HEK293 (cell line): ENCODE measurements at regions not wholly inside any gene's neighbourhood (a gene's known extent, or its start where the extent isn't known, plus 50 kb on each side); places are given as distances from the start of the nearest gene placed in this dataset.

Experiments used
- CTCF ChIA-PET: fragments of 350-600 bp; formaldehyde crosslinking; extraction: SDS; loops from one replicate; lab custom pipeline; 2021; ENCODE audit warnings: antibody characterized with exemption; lab: Yijun Ruan, JAX
- POLR2A ChIA-PET: fragments of 300-600 bp; formaldehyde crosslinking; extraction: SDS; loops from one replicate; lab custom pipeline; 2020; ENCODE audit warnings: antibody characterized with exemption, inconsistent platforms; lab: Yijun Ruan, JAX
- H3K27ac ChIP-seq: fragments of 200-500 bp; sonication (Bioruptor generic); 2 replicates; pipeline ENCODE4 v1.5.1; 2014; ENCODE audit warnings: low read depth, low read length, control low read depth, inconsistent platforms; ENCODE audit errors: extremely low read depth
- H3K36me3 ChIP-seq, 2 experiments: fragments of 200-500 bp in 1 of 2; sonication (Bioruptor generic) in 1 of 2; 1 replicate in 1 of 2; 2 replicates in 1 of 2; pipeline ENCODE4 v1.5.1; 2014 to 2017; ENCODE audit warnings: inconsistent platforms in 2 of 2, low read length in 2 of 2; ENCODE audit not compliant: control insufficient read depth in 2 of 2, insufficient read depth in 1 of 2
- H3K4me1 ChIP-seq: fragments of 200-500 bp; sonication (Bioruptor generic); 2 replicates; pipeline ENCODE4 v1.5.1; 2014; ENCODE audit warnings: mild to moderate bottlenecking, low read length, inconsistent platforms; ENCODE audit not compliant: control insufficient read depth, insufficient read depth
- H3K4me3 ChIP-seq: 2 replicates; pipeline ENCODE4 v1.5.1; 2011; ENCODE audit warnings: low read depth, mild to moderate bottlenecking, control low read depth, low read length, moderate library complexity
- H3K9me3 ChIP-seq: fragments of 200-500 bp; sonication (Bioruptor generic); 2 replicates; pipeline ENCODE4 v1.5.1; 2014; ENCODE audit warnings: low read depth, low read length, inconsistent platforms; ENCODE audit not compliant: control insufficient read depth, insufficient read depth
- MEIS1 ChIP-seq: sonication (generic); formaldehyde crosslinking; IDR thresholded peaks from 2 replicates; pipeline ENCODE4 v1.8.1; 2022; ENCODE audit warnings: missing genetic modification reagents, mild to moderate bottlenecking, borderline replicate concordance
- OSR2 ChIP-seq: fragments of 450-650 bp; formaldehyde crosslinking; IDR thresholded peaks from 2 replicates; pipeline ENCODE4 v1.5.1; 2016; ENCODE audit warnings: missing biosample characterization, missing genetic modification characterization
- RBAK ChIP-seq: fragments of 450-650 bp; formaldehyde crosslinking; IDR thresholded peaks from 2 replicates; pipeline ENCODE4 v1.5.1; 2016; ENCODE audit warnings: missing biosample characterization, missing genetic modification characterization
- ZBTB1 ChIP-seq: fragments of 450-650 bp; formaldehyde crosslinking; IDR thresholded peaks from 2 replicates; pipeline ENCODE4 v1.5.1; 2016; ENCODE audit warnings: missing biosample characterization, missing genetic modification characterization
- ZFP41 ChIP-seq: fragments of 450-650 bp; formaldehyde crosslinking; IDR thresholded peaks from 2 replicates; pipeline ENCODE4 v1.5.1; 2016; ENCODE audit warnings: missing biosample characterization, missing genetic modification characterization, borderline replicate concordance
- ZFP69B ChIP-seq: fragments of 450-650 bp; formaldehyde crosslinking; IDR thresholded peaks from 2 replicates; pipeline ENCODE4 v1.5.1; 2016; ENCODE audit warnings: missing biosample characterization, missing genetic modification characterization
- ZNF138 ChIP-seq: fragments of 450-650 bp; formaldehyde crosslinking; IDR thresholded peaks from 2 replicates; pipeline ENCODE4 v1.5.1; 2016; ENCODE audit warnings: missing biosample characterization, missing genetic modification characterization, borderline replicate concordance
- ZNF140 ChIP-seq: fragments of 450-650 bp; formaldehyde crosslinking; IDR thresholded peaks from 2 replicates; pipeline ENCODE4 v1.5.1; 2016; ENCODE audit warnings: missing biosample characterization, missing genetic modification characterization
- ZNF157 ChIP-seq: fragments of 450-650 bp; formaldehyde crosslinking; IDR thresholded peaks from 2 replicates; pipeline ENCODE4 v1.5.1; 2016; ENCODE audit warnings: missing biosample characterization, missing genetic modification characterization
- ZNF16 ChIP-seq: fragments of 450-650 bp; formaldehyde crosslinking; IDR thresholded peaks from 2 replicates; pipeline ENCODE4 v1.5.1; 2016; ENCODE audit warnings: low read depth, missing biosample characterization, missing genetic modification characterization
- ZNF214 ChIP-seq: fragments of 450-650 bp; formaldehyde crosslinking; IDR thresholded peaks from 2 replicates; pipeline ENCODE4 v1.5.1; 2017; ENCODE audit warnings: missing biosample characterization, mild to moderate bottlenecking, missing genetic modification characterization, borderline replicate concordance
- ZNF223 ChIP-seq: fragments of 450-650 bp; formaldehyde crosslinking; IDR thresholded peaks from 2 replicates; pipeline ENCODE4 v1.5.1; 2016; ENCODE audit warnings: missing biosample characterization, missing genetic modification characterization
- ZNF266 ChIP-seq: fragments of 450-650 bp; formaldehyde crosslinking; IDR thresholded peaks from 2 replicates; pipeline ENCODE4 v1.5.1; 2016; ENCODE audit warnings: missing biosample characterization, missing genetic modification characterization, low read depth
- ZNF354C ChIP-seq: fragments of 450-650 bp; formaldehyde crosslinking; IDR thresholded peaks from 2 replicates; pipeline ENCODE4 v1.5.1; 2016; ENCODE audit warnings: missing biosample characterization, missing genetic modification characterization, low read depth, borderline replicate concordance
- ZNF423 ChIP-seq: fragments of 450-650 bp; formaldehyde crosslinking; IDR thresholded peaks from 2 replicates; pipeline ENCODE4 v1.5.1; 2016; ENCODE audit warnings: missing biosample characterization, missing genetic modification characterization
- ZNF426 ChIP-seq: fragments of 450-650 bp; formaldehyde crosslinking; IDR thresholded peaks from 2 replicates; pipeline ENCODE4 v1.5.1; 2017; ENCODE audit warnings: missing biosample characterization, missing genetic modification characterization, mild to moderate bottlenecking, inconsistent platforms, moderate library complexity
- ZNF473 ChIP-seq: fragments of 450-650 bp; formaldehyde crosslinking; IDR thresholded peaks from 2 replicates; pipeline ENCODE4 v1.5.1; 2017; ENCODE audit warnings: missing biosample characterization, missing genetic modification characterization
- ZNF596 ChIP-seq: fragments of 450-650 bp; IDR thresholded peaks from 2 replicates; pipeline ENCODE4 v1.5.0; 2018; ENCODE audit warnings: missing biosample characterization, mild to moderate bottlenecking, missing genetic modification characterization, moderate library complexity
- ZNF654 ChIP-seq: fragments of 450-650 bp; formaldehyde crosslinking; IDR thresholded peaks from 2 replicates; pipeline ENCODE4 v1.5.1; 2016; ENCODE audit warnings: low read depth, missing biosample characterization, missing genetic modification characterization
- ZNF792 ChIP-seq: fragments of 450-650 bp; formaldehyde crosslinking; IDR thresholded peaks from 2 replicates; pipeline ENCODE4 v1.5.1; 2016; ENCODE audit warnings: missing biosample characterization, missing genetic modification characterization
- TF ChIP-seq, protein P1 (sequence below): fragments of 450-650 bp; formaldehyde crosslinking; IDR thresholded peaks from 2 replicates; pipeline ENCODE4 v1.5.1; 2017; ENCODE audit warnings: missing biosample characterization, missing genetic modification characterization
- TF ChIP-seq, protein P2 (sequence below): fragments of 450-650 bp; formaldehyde crosslinking; IDR thresholded peaks from 2 replicates; pipeline ENCODE4 v1.5.1; 2016; ENCODE audit warnings: missing biosample characterization, missing genetic modification characterization
- TF ChIP-seq, protein P3 (sequence below): fragments of 450-650 bp; formaldehyde crosslinking; IDR thresholded peaks from 2 replicates; pipeline ENCODE4 v1.5.1; 2016; ENCODE audit warnings: missing biosample characterization, missing genetic modification characterization, borderline replicate concordance

DNA sequence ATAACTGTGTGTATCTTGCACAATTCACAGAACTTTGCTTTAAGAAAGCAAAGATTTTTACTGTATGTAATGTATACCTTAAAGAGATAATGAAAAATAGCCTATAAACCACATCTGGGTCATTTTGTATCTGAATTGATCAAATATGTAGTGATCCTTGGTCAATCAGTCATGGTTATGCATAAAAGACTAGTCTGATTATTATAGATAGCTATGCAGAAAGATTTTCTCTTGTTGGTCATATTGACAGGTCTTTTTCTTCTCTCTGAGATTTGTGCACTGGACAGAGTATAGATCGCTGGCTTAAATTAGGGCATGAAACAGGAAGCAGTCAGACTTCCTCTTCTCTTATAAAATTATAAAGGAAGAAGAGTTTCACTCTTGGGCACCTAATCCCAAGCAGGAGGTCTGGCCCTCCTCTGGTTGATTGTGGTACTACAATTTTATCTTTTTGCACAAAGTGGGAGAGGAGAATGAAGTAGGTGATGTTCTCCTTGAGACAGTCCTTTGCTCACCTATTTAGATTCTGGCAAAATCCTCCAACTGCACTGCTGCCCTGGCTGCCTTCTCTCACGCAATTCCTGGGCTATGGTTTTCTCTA lies 380.9 kb upstream of the RGS17 start:
- TF ChIP-seq ZNF140 (tag by site-specific recombination), result no peak
- ChIA-PET POLR2A (no interaction called here), CTCF (interaction anchor here (0.7 to 2.5 kb wide), 5 partner anchors 17 to 961 kb away, joined by 3 to 12 read pairs (median 3); no protein-coding TSS in a partner anchor)
- H3K4me1 ChIP-seq, result no peaks in the 10 kb centered on the region
- no peak overlapping the region for H3K27ac ChIP-seq
- H3K4me3 ChIP-seq, result no peak overlapping the region
- no peaks in the 10 kb centered on the region for H3K36me3 ChIP-seq
- H3K9me3 ChIP-seq, result no peaks in the 10 kb centered on the region

DNA sequence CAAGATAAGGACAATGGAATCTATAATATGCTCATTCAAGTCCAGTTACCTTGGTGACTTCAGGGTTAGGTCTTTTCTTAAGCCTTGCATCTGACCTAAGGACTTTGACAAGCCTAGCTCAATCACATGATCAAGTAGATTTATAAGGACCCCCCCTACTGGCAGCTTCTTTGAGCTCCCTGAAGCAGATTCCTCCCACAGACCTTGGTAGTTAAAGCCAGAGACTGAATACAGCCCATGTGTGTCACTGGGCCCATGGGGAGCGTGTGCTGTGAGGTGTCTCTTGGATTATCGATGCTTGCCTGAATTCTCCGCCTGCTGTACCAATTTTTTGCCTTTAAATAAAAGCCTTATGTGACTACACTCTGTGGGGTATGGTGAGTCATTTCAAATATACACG lies 372.7 kb upstream of the RGS17 start:
- Histone ChIP-seq H3K4me1 (no peaks in the 10 kb centered on the region), H3K27ac (no peak overlapping the region), H3K36me3 (no peaks in the 10 kb centered on the region), H3K9me3 (no peaks in the 10 kb centered on the region), H3K4me3 (no peak overlapping the region)
- TF ChIP-seq ZNF596 (tag by site-specific recombination), result no peak
- POLR2A ChIA-PET, result no interaction called here
- CTCF ChIA-PET, result interaction anchor here (0.7 to 1.3 kb wide), 4 partner anchors 241 to 749 kb away, joined by 3 to 4 read pairs (median 3); no protein-coding TSS in a partner anchor

DNA sequence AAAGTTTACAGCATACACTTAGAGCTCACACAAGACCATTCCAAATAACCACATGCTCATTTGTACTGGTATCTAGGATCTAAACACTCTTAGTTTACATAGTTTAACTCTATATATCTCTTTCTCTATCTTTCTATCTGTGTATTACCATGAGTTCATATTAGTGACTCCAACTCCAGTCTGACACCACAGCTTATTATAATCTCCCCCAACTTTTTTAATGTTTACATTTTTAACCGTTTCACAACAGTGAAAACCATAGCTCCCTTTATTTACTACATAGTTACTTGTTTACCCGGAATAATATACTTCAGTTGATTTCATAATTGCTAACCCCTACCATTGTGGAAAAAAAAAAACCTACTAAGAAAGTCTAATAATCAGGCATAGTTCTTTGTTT lies 362.4 kb upstream of the RGS17 start:
- ChIA-PET CTCF (interaction anchor here (0.6 kb wide), 1 partner anchor 646 kb away, joined by 3 read pairs; no protein-coding TSS in a partner anchor), POLR2A (no interaction called here)
- TF ChIP-seq, protein P1, sequence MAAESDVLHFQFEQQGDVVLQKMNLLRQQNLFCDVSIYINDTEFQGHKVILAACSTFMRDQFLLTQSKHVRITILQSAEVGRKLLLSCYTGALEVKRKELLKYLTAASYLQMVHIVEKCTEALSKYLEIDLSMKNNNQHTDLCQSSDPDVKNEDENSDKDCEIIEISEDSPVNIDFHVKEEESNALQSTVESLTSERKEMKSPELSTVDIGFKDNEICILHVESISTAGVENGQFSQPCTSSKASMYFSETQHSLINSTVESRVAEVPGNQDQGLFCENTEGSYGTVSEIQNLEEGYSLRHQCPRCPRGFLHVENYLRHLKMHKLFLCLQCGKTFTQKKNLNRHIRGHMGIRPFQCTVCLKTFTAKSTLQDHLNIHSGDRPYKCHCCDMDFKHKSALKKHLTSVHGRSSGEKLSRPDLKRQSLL (tag by site-specific recombination), result no peak
- TF ChIP-seq RBAK (tag by site-specific recombination), result no peak
- TF ChIP-seq ZNF423 (tag by site-specific recombination), result no peak
- TF ChIP-seq ZNF138 (tag by site-specific recombination), result no peak
- TF ChIP-seq ZNF354C (tag by site-specific recombination), result no peak
- TF ChIP-seq ZFP69B (tag by site-specific recombination), result no peak
- TF ChIP-seq ZNF654, result no peak
- no peak for TF ChIP-seq ZNF214 (tag by site-specific recombination)
- TF ChIP-seq ZNF792 (tag by site-specific recombination), result no peak
- Histone ChIP-seq H3K36me3 (no peaks in the 10 kb centered on the region), H3K27ac (no peak overlapping the region), H3K4me3 (no peak overlapping the region), H3K9me3 (no peaks in the 10 kb centered on the region), H3K4me1 (no peaks in the 10 kb centered on the region)

DNA sequence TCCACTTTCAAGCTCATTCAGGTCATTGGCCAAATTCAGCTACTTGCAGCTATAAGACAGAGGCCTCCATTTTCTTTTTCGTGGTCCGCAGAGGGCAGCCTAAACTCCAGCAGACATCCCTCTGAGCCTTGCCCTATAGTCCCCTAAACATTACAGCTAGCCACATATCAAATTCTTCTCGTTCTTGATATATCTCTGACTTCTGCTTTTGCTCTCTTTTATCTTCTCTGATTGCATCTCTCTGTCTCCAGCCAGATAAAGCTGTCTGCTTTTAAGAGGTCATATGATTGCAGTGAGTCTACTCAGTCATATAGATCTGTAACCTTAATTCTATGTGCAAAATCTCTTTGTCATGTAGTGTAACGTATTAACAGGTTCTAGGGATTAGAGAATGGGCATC lies 358.4 kb upstream of the RGS17 start:
- Histone ChIP-seq H3K9me3 (no peaks in the 10 kb centered on the region), H3K36me3 (no peaks in the 10 kb centered on the region), H3K4me3 (no peak overlapping the region), H3K4me1 (no peaks in the 10 kb centered on the region), H3K27ac (no peak overlapping the region)
- CTCF ChIA-PET, result no interaction called here
- TF ChIP-seq ZNF157 (tag by site-specific recombination) (no peak), ZNF473 (tag by site-specific recombination) (no peak), ZNF138 (tag by site-specific recombination) (no peak), ZNF16 (tag by site-specific recombination) (no peak), ZNF223 (tag by site-specific recombination) (no peak), ZBTB1 (tag by site-specific recombination) (no peak), ZFP41 (no peak), ZNF266 (tag by site-specific recombination) (no peak), MEIS1 (no peak), OSR2 (tag by site-specific recombination) (no peak), ZNF426 (tag by site-specific recombination) (no peak)
- TF ChIP-seq, protein P2, sequence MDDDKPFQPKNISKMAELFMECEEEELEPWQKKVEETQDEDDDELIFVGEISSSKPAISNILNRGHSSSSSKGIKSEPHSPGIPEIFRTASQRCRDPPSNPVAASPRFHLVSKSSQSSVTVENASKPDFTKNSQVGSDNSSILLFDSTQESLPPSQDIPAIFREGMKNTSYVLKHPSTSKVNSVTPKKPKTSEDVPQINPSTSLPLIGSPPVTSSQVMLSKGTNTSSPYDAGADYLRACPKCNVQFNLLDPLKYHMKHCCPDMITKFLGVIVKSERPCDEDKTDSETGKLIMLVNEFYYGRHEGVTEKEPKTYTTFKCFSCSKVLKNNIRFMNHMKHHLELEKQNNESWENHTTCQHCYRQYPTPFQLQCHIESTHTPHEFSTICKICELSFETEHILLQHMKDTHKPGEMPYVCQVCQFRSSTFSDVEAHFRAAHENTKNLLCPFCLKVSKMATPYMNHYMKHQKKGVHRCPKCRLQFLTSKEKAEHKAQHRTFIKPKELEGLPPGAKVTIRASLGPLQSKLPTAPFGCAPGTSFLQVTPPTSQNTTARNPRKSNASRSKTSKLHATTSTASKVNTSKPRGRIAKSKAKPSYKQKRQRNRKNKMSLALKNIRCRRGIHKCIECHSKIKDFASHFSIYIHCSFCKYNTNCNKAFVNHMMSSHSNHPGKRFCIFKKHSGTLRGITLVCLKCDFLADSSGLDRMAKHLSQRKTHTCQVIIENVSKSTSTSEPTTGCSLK, result no peak
- TF ChIP-seq, protein P3, sequence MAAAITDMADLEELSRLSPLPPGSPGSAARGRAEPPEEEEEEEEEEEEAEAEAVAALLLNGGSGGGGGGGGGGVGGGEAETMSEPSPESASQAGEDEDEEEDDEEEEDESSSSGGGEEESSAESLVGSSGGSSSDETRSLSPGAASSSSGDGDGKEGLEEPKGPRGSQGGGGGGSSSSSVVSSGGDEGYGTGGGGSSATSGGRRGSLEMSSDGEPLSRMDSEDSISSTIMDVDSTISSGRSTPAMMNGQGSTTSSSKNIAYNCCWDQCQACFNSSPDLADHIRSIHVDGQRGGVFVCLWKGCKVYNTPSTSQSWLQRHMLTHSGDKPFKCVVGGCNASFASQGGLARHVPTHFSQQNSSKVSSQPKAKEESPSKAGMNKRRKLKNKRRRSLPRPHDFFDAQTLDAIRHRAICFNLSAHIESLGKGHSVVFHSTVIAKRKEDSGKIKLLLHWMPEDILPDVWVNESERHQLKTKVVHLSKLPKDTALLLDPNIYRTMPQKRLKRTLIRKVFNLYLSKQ (tag by site-specific recombination), result no peak
- POLR2A ChIA-PET, result no interaction called here
